GM03348 (cell line): ENCODE measurements at regions not wholly inside any gene's neighbourhood (a gene's known extent, or its start where the extent isn't known, plus 50 kb on each side); places are given as distances from the start of the nearest gene placed in this dataset.
"Not testable (repeated sequence)": the region's sequence is repeated elsewhere in the genome, so short reads cannot be mapped to it uniquely, and the experiment has no call there.

Experiments
- DNase-seq: peaks from one replicate; pipeline ENCODE4 v3.0.0; 2012; ENCODE audit warnings: low spot score

DNA sequence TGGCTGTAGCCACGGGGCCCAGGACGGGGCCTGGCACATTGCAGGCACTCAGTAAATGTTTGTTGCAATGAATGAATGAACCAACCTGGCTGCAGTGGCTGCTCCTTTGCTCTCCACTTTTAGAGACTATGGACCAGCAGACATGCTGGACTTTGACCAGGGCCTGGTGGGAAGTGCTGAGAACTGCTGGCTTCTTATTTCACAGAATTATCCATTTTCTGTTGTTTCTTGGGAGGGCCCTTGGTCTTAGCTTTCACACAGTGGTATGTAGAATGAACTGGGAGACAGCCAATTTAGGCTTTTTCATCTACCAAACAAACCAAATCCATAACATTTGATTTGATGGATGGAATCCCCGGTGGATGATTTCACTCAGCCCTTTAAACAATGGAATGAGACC lies 78.0 kb upstream of the LHFPL2 start:
- no peak for DNase-seq

GRCh38 chr5:78726003-78726402 lies 77.4 kb upstream of the LHFPL2 start:
- no peak for DNase-seq

DNA sequence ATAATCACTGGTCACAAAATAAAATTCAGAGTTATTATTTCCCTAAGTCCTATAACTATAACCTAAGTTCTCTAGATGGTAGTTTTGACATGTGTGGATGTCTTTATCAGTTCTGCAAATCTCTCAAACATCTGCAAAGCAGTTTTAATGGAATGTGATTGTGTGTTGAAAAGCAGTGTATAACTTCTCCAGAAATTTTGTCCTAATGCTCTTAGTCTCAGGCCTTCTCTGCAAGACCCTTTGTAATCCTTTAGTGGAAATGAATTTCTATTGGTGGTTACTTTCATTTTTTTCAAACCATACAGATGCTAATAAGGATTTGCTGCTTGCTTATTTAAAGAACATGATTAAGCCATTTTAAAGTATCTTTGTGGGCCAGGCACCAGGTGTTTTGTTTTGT lies 75.5 kb upstream of the LHFPL2 start:
- no peak for DNase-seq

DNA sequence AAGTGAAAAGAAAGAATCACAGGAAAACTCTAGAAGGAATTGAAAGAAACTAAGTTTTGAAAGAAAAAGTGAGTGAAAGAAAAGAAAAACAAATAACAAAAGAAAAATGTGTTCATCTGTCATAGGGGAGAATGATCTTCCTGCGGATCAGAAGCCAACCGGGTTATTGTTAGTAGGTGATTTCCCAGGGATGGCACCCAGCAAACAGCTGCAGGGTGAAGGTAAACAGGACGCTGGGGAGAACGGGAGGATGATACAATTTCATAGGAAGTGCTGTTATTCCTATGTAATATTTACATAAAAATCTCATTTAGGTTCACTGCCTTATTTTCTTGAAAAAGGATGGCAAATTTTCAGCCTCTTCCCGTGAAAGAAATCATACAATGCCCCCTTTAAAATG lies 72.4 kb upstream of the LHFPL2 start:
- no peak for DNase-seq

DNA sequence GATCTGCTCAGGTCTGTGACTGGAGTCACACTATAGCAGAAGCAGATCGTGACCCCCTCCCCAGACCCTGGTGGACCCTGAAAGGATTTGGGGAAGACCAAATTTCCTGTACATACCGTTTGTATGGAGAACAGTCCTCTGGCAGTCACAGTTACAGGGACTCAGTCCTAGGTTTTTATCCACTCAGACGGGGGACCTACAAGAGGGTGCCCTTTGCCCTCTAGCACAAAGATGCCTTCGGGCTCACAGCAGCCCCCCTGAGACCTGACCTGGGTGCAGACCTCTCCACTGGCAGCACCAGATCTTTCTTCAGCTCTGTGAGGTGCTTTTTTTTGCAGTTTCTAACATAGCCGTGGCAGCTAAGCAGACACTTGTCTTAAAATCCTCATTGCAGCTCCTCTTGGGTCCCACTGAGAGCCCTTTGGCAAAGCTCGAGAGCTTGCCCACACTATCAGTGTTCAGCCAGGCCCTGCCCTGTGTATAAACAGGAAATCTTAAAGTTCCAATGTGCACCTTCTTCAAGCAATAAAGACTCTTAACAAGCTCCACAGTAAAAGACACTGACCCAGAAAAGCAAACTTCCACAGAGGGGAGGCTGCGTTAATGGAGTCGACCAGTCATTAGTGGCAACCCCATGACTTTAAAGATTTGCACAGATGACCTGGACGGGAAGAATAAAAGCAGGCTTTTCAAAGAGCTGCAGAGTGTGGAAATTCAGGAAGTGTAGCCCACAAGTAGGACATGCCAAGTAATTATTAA lies 71.8 kb upstream of the LHFPL2 start:
- DNase-seq = no peak

DNA sequence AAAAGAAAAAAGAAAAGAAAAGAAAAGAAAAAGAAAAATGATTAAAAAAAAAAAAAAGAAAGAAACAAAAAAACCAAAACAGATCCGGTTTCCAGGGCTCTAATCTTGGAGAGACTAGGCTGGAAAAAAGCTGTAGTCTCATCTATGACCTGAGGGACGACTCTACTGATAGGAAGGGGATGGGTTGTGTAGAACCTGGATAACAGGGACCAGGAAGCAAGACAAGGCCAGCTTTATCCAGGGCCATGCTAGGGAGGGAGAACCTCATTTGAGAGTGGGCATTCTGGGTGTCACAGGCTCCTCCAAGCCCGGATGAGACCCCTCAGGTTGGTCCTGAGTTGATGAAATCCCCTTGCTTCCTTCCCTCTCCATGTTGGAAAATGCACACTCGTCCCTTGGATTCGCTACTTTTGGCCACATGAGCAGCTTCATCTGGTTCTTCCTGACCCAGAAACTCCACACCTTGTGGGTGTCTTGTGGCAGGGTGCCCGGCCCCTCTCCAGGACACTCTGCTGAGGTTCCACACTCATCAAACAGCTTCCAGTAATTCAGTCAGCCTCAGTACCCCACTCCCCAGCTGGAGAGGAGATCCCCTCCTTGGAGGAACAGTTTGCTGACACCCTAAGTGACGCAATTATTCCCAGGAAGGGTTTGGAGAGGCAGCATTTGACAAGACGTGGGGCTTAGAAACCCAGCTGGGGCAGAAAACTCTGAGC lies 71.1 kb upstream of the LHFPL2 start:
- DNase-seq = no peak

- no peak for DNase-seq
These were observed 70.3 kb upstream of the LHFPL2 start for GRCh38 chr5:78718824-78719223.

DNA sequence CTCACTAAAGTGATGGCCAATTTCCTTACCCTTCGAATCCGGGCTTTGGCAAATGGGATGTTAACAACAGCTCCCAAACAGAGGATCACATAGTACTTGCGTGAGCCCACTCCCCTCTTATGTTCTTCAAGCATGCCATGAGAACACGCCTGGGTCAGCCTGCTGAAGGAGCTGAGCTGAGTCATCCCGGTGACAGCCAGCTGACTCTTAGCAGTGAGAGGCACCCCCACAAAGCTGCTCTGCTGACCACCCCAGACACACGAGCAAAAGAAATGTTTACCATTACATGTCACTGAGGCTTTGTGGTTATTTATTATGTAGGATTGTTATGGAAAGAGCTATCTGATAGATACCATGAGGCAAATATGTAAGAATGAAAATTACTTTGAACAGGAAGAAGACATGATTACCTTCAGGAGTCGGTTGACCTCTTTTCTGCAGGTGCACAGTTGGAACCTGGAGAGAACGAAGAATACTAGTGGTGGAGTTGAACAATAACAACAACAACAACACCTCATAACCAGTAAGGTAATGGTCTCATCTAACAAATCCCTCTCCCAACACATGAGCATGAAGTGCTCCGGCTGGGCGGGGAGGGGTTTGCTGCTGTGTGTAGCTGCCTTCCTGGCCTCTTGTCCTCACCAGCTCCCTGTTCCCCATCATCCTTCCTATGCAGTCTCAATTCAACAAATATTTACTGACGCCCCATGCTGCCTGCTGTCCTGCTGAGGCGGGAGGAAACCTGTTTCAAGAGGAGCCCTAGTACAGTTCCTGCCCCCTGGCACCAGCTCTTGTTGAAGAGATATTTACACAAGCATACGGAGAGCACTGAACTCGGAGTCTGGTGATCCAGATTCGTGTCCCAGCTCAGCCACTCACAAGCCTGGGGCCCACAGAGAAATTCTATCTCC lies 69.4 kb upstream of the LHFPL2 start:
- no peak for DNase-seq

GRCh38 chr5:78716206-78716605 lies 67.6 kb upstream of the LHFPL2 start:
- peak; percentile 67 for DNase-seq

DNA sequence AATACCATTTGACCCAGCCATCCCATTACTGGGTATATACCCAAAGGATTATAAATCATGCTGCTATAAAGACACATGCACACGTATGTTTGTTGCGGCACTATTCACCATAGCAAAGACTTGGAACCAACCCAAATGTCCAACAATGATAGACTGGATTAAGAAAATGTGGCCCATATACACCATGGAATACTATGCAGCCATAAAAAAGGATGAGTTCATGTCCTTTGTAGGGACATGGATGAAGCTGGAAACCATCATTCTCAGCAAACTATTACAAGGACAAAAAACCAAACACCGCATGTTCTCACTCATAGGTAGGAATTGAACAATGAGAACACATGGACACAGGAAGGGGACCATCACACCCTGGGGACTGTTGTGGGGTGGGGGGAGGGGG lies 66.8 kb upstream of the LHFPL2 start:
- not testable (repeated sequence) for DNase-seq

GRCh38 chr5:78711670-78712069 lies 63.1 kb upstream of the LHFPL2 start:
- DNase-seq = not testable (repeated sequence)

DNA sequence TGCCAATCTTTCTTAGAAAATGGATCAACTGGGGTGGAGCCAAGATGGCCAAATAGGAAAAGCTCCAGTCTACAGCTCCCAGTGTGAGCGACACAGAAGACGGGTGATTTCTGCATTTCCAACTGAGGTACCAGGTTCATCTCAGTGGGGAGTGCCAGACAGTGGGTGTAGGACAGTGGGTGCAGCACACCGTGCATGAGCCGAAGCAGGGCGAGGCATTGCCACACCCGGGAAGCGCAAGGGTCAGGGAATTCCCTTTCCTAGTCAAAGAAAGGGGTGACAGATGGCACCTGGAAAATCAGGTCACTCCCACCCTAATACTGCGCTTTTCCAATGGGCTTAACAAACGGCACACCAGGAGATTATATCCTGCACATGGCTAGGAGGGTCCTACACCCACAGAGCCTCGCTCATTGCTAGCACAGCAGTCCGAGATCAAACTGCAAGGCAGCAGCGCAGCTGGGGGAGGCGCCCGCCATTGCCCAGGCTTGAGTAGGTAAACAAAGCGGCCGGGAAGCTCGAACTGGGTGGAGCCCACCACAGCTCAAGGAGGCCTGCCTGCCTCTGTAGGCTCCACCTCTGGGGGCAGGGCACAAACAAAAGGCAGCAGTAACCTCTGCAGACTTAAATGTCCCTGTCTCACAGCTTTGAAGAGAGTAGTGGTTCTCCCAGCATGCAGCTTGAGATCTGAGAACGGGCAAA lies 61.3 kb upstream of the LHFPL2 start:
- DNase-seq = not testable (repeated sequence)

DNA sequence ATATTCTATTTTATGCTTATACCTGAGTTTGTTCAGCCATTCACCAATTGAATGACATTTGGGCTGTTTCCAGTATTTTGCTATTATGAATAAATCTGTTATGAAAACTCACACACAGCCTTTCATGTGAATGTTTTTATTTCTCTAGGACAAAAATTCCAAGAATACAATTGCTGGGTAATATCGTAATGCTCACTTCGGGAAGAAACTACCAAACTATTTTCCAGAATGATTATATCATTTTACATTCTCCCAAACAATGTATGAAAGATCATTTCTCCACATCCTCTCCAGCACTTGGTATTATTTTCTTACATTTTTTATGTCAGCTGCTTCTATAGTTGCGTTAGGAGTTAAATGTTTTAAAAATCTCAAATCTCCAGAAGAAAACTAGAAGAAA lies 58.3 kb upstream of the LHFPL2 start:
- no peak for DNase-seq

- no peak for DNase-seq
These were observed 57.8 kb upstream of the LHFPL2 start for GRCh38 chr5:78706381-78706780.

GRCh38 chr5:78705826-78706225 lies 57.3 kb upstream of the LHFPL2 start:
- DNase-seq = no peak

- no peak for DNase-seq
These were observed 53.3 kb upstream of the LHFPL2 start for GRCh38 chr5:78701795-78702410.

DNA sequence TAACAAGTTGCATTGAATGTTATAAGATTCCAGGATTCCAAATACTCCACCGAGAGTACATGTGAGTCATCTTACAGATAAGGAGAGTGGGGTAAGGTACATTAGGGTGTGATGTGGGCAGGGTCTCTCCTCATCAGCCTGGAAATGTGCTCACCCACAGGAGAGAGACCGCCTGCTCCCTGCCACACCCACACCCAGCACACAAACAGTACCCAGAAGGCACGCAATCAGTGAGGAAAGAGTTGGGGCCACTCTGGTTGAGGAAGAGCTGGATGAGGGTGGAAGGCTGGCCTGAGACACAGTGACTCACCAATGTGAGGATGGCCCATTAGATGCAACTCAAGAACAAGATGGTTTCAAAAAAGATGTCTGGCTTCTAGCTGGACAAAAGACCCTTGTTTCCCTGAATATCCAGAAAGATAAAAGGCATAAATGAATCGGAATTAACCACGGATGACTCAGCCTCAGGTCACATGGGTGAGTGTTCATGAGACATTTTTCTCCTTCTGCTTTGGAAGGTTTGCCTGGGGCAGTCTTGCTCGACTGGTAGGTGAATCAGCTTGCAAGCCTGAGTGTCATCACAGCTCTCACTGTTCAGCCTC lies 51.1 kb upstream of the LHFPL2 start:
- DNase-seq = peak; percentile 31

DNA sequence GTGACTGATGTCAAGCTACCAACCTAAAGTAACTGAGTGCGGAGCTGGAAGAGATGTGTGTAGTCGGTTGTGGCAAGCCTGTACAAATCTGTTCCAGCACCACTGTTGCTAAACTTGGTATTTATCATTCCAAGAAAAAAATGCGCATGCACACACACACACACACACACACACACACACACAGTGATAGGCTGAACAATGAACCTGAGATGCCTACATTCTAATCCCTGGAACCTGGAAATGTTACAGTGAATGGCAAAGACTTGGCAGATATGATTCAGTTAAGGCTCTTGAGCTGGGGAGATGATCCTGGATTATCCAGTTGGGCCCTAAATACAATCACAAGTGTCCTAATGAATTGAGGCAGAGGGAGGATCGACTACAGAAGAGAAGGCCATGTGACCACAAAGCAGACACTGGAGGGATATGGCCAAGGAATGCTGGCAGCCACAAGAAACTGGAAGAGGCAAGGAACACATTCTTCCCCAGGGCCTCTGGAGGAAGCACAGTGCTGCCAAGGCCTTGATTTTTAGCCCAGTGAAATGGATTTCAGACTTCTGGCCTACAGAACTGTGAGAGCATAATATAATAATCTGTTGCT lies 49.7 kb upstream of the LHFPL2 start:
- DNase-seq = peak; percentile 45
